GM18526 (cell line): ENCODE measurements at regions not wholly inside any gene's neighbourhood (a gene's known extent, or its start where the extent isn't known, plus 50 kb on each side); places are given as distances from the start of the nearest gene placed in this dataset.

ENCODE experiments used
- POLR2A ChIP-seq: IDR thresholded peaks from 3 replicates; pipeline ENCODE4 v1.6.1; 2011; ENCODE audit not compliant: insufficient read length; ENCODE audit errors: extremely low read depth

DNA sequence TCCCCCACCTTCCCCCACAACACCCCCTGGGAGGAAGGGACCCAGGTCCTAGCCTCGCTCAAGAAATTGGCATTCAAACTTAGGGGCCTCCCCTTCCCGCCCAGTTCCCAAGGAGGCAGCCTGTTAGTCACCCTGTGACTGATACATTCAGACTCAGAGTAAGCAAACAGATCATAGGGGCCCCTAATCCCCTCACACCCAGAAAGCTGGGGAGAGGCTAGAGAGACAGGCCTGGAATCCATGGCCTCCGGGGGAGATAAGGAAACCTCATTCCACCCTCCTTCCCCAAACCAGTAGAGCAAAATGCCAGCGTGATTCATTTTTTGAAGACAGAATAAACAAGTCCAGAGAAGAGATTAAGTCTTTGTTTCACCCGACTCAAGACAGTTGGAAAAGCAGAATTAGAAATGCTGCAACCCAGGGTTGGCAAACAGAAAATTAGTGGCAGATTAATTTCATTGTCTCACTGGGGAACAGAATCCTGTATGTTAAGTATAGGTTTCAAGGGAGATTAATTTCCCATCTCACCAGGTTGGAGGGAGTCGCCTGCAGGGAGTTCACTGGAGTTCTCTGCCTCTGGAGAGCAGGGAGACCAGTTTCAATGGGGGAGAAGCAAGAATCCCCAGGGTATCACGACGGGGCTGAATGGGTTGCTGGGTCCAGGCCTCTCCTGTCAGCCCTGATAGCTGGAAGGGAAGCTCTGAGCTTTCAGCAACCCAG lies 268.3 kb downstream of the UACA start:
- TF ChIP-seq POLR2A, result no peak

DNA sequence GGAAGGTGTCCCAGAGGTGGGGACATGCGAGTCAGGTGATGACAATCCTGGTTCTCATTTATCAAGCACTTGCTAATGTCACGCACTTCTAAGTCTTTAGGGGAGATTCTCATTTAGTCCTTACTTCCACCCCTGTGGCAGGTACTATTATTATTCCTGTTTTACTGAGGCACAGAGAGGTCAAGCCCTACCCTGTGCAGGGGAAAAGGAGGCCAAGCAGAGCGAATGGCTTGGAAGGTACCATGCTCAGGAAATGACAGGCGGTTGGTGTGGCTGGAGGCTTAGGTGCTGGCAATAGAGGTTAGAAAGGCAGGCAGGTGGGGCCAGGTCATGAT lies 268.9 kb downstream of the UACA start:
- no peak for TF ChIP-seq POLR2A

DNA sequence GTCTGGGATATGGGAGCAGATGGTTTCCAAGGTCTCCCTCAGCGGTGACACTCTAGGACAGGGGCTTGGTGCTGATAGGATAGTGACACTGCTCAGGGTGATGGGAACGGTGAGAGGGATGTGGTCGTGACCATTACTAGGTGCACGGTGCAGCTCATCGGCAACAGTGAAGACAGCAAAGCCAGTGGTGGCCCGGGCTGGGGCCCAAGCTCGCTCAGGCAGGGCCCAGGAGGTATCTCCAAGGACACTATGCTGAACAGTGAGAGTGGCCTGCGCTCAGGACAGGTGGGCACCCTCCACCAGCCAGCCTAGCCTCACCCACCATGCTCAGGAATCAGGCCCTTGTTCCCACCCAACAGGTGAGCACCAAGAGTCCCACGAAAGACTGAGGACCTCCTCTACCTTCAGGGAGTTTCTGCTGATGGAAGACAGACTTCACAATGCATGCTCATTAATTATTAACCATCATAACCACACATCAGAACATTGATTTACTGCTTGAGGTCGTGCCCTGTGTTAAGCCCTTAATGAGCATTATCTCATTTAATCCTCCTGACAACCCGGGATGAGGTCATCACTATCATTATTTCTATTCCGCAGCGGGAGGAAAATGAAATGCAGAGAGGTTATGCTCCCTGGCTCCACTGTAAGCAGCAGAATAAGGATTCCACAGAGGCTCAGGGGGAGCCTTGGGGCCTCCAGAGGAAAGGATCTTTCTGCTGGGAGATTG lies 269.4 kb downstream of the UACA start:
- no peak for TF ChIP-seq POLR2A

DNA sequence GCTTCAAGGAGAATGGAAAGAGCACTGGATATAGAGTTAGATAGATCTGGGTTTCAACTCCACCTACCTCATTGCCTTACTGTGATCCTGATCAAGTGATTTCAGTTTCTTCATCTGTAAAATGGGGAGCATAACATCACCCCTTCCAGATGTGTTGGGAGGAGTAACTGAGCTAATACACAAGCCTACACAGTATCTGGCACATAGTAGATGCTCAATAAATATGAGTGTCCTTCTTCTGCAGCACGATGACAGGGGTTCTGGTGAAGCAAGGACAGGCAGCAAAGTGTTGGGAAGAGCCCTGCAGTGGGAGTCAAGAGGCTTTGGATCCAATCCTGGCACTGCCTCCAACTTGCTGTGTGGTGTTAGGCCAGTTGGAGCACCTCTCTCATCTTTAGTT lies 270.0 kb downstream of the UACA start:
- TF ChIP-seq POLR2A, result no peak

DNA sequence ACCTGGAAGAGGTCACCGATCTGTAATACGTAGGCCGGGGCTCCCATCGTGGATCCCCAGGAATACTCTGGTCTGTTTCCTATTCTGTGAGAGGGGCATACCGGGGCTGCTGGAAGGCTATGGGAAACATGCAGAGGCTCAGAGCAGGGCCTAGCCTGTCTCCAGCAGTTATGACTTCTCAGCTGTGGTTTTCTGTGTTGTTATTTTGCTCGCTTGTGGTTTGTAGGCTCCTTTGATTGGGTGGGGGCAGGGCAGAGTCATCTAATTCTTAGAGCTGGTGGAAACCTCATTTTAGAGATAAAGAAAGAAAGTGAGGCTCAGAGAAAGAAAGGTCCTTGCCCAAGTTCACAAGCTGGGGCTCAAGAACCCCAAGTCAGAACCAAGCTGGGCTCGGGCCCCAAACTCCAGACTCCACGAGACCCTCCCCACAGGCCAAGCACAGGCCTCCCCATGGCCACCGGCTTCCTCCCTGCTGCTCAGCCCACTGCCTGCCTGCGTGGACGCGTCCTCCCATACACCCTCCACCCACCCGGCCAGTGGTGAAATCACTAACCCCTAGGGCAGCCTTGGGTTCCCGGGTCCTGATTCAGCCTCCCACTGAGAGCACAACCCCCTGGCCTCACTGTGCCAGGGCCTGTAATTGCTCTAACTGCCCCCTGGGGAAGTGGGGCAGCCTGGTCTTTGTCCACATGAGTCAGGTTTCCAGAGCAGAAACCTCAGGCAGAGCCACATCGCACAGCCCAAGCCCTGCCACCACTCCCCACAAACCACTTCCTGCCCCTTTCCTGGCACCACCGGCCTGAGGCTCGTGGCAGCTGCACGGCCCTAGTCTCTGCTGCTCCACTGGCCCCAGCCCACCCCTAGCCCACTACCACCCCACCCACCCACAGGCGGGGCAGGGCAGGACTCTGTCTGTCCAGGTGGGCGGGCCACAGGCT lies 270.8 kb downstream of the UACA start:
- TF ChIP-seq POLR2A, result peak; percentile 29

DNA sequence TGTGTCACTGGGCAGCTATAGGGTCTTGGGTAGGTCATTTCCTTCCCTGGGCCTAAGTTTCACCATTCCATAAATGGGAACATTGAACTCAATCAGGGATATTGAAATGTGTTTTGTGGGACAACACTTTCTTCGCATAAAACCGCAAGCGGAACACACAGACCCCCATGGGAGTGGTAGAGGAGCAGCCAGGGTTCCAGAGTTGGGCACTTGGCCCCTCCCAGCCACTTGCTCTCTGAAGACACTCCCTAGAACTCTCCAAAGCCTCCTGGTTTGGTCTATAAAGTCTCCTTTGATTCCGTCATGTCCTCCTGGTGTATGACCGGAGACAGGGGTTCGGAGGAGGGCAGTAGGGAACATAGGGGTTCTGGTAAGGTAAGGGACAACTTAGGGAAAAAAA lies 271.7 kb downstream of the UACA start:
- TF ChIP-seq POLR2A, result no peak

DNA sequence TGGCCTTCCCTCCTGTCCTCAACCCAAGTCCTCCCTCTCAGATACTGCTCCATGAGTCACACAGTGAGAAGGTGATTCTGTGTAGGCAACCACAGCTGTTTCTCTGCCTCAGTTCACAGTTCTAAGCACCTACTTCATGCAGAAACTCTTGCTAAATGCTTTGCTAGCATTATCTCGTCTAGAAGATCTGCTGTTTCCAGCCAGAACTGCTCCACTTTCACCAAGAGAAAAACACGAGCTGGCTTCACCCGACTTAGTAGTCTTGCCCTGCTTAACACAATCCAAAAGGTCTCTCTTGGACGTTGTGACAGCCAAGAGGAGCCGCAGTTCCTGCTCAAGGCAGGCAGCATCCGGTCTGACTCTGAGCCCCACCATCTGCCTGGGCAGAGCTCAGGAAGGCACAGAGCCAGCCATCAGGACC lies 272.1 kb downstream of the UACA start:
- no peak for TF ChIP-seq POLR2A

DNA sequence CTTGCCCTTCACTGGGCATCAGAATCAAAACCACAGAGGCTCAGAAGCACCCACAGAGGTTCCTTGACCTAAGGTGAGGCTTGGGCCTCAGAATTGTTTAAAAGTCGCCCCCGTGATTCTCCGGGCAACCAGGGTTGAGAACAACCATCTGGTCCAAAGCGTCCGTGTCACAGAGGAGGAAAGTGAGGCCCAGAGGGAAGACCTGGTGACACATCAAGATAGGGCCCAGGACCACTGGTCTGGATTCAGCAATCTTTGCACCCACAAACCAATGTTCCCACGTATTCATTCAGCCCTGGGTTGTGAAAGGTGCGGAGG lies 272.6 kb downstream of the UACA start:
- no peak for TF ChIP-seq POLR2A

DNA sequence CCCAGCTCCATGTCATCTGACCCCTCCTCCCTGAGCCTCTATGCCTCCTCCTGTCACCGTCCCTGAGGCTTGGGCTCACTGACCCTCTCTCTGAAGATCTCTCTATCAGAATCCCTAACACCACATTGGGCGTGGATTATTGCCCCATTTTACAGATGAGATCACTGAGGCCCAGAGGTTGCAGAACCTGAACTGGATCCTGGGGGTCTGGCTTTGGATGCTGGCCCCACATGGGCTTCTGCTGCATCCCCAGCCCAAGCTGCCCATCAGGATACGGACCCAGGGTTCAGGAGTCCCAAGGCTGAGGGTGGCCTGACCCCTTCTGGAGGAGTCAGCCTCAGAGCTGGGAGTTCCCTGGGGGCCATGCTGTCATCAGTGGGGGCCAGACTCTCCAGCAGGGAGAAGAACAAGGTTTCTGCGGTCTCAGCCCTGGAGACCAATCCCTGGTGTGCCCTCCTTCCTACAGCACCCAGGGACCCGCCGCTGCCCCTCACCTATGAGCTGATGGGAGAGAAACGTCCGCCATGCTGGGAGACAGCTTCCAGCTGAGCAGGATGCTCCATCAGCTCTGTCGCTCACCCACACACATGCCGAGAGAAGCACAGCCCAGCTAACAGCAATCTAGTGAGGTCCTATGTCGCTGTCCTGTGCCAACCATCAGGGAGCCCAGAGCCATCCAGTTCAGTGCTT lies 273.1 kb downstream of the UACA start:
- no peak for TF ChIP-seq POLR2A

DNA sequence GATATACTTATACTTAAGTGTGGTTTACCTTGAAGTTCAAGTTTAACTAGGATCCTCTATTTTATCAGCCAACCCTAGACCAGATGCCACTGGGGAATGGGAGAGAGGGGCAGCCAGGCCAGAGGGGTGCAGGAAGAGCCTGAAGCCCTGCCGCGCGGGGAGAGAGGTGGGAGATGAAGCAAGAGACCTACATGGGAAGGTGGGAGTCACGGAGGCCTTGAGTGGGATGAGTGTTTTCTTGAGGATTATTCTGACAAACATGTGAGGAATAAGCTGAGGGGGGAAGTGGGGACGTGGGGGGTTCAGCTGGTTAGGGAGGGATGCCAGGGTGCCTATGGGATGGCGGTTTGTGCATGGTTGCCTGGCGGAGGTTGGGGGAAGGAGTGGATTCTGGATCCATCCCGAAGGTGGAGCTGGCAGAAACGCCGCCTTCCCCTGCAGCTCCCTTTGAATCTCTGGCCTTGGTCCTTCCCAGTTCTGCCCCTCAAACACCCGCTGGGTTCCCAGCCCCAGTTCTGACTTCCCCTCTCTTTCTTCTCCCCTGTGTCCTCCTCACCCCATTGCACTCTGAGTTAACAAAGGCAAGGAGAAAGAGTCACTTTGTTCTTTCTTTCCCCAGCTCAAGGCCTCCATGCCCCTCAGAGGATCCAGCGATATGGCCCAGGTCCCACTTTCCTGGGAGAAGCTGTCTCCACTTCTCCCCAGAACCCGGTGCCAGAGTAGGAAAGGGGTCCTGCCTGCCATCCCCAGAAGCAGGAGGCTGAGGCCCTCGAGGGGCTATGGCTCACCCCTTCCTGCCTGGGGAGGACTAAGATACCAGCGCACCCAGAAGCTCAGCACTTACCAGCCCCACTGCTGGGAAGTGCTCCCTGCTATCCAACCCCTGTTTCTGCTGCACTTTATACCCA lies 274.2 kb downstream of the UACA start:
- no peak for TF ChIP-seq POLR2A

DNA sequence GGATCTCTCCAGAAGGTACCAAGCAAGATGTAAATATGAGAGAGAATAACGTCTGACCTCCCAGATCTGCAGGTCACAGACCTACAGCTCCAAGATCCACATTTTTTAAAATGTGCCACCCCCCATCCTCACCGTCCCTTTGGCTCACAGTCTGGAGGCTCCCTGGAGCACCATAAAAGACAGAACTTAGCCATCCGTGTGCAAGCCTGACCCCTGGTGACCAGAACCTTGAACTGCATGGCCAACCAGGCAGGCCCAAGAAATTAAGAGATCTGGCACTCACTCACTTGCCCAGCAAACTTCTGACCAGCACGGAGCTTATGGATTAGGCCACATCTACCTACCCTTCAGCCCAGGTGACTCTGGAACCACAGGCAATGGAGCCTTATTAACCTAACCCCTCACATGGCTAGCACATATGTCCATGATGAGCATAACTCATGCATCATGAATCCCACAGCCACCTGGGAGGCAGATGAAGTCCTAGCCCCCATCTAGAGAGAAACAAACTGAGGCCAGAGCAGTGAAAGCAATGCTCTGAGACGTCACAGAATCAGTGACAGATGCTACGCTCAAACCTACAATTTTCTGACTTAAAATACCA lies 275.3 kb downstream of the UACA start:
- no peak for TF ChIP-seq POLR2A

DNA sequence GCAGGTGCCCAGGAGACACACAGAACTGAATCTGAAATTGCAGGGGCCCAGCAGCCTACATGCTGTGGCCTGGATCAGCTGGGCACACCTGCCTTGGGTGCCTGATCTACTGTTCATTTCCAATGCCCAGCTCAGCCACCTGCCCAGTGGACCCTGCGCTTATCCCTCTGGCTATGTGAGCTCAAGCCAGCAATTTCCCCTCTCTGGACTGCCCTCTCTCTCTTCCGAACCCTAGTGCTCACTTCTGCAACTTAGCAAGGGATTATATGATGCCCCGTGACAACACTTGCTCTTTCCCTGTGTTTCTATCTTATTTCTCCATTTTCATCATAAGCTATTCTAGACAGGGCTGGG lies 276.0 kb downstream of the UACA start:
- no peak for TF ChIP-seq POLR2A

DNA sequence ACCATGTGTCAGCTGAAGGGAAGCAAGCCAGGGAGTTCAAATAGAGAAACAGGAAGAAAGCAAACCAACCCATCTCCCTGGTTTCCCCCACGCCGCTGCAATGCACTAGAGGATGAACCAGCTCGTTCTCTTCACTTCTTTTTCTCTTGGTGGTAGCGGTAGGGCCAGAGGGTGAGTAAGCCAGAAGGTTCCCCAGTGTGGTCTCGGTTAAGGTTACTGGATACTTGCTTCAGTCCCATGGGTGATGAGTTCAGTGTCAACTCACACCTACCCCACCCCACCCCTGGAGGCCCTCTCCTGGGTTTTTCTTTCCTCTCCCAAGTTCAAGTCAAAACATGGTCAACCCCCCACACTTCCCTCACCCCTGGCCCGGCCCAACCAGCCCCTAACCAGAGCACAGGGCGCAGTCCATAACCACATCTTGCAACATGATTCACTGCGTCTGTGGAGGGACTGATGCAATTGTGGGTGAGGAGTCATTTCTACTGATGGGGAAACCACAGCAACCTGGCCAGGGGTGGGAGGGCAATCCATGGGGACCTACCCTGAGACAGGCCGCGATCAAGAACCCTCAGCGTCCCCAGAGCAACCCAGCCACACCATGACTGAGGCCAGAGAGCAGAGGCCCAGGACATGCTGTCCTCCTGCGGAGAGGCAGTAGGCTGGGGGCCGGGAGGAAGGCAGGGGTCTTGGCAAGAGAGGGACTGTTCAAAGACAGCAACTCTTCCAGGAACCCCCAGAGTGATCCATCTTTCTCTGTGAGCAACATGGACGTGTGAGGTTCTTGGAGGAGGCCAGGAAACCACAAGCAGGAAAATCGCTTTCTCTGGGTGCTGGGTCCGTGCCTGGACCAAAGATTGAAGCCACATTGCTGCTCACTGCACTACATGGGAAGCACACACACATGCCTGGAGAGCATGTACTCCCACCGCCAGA lies 276.6 kb downstream of the UACA start:
- TF ChIP-seq POLR2A, result no peak
